GM06990 (cell line): ENCODE measurements at regions not wholly inside any gene's neighbourhood (a gene's known extent, or its start where the extent isn't known, plus 50 kb on each side); places are given as distances from the start of the nearest gene placed in this dataset.

Source experiments
- DNase-seq: peaks from one replicate; pipeline ENCODE4 v3.0.0-alpha.2; 2011; ENCODE audit not compliant: insufficient read length; ENCODE audit errors: extremely low read depth
- H3K27me3 ChIP-seq: replicated peaks from 2 replicates; pipeline ENCODE4 v1.6.0; 2011; ENCODE audit warnings: low read length; ENCODE audit not compliant: control insufficient read depth, insufficient read depth
- H3K36me3 ChIP-seq: 2 replicates; pipeline ENCODE4 v1.5.1; 2011; ENCODE audit warnings: low read length; ENCODE audit not compliant: control insufficient read depth, insufficient read depth
- H3K4me3 ChIP-seq: replicated peaks from 2 replicates; pipeline ENCODE4 v1.5.1; 2011; ENCODE audit warnings: low read depth, mild to moderate bottlenecking, control low read depth, low read length
- CTCF ChIP-seq: IDR thresholded peaks from 2 replicates; pipeline ENCODE4 v1.5.1; 2011; ENCODE audit warnings: low read length, control low read depth, mild to moderate bottlenecking, inconsistent platforms; ENCODE audit not compliant: insufficient read depth, poor library complexity, severe bottlenecking

DNA sequence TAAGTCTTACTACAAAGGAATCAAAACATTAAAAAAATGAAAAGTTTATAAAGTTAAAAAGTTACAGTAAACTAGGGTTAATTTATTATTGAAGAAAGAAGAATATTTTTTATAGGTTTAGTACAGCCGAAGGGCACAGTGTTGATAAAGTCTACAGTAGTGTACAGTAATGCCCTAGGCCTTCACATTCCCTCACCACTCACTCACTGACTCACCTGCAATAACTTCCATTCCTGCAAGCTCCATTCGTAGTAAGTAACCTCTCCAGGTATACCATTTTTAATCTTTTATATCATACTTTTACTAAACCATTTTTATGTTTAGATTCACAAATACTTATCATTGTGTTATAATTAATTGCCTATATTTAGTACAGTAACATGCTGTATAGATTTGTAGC, 307.5 kb upstream of the FAM241A start:
- Histone ChIP-seq H3K27me3 (no peaks in the 10 kb centered on the region; the same call in 1 of the 2 replicates), H3K36me3 (no peaks in the 10 kb centered on the region), H3K4me3 (no peak overlapping the region)
- no peak for TF ChIP-seq CTCF
- no peak for DNase-seq

GRCh38 chr4:111838406-111838930, 306.8 kb upstream of the FAM241A start:
- no peak for TF ChIP-seq CTCF
- Histone ChIP-seq H3K4me3 (no peak overlapping the region), H3K36me3 (no peaks in the 10 kb centered on the region), H3K27me3 (no peaks in the 10 kb centered on the region; the same call in 1 of the 2 replicates)
- DNase-seq: no peak

DNA sequence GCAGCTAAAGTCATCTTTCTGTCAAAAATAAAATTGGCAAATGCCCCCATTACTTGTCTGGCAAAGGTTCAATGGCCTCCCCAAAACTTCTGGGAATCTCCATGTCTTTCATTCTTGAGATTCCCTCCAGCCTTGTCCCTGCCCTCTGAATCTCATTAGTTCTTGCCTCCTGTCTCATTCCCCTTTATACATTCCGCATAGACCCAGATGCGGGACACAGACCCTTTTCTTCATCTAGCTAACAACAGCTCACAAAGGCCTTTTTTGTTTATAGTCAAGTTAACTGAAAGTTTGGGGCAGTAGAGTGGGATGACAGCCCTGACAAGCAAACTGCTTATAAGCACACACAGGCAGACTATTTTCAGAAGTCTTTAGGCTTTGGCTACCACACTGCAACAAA, 306.1 kb upstream of the FAM241A start:
- no peak overlapping the region for H3K4me3 ChIP-seq
- no peaks in the 10 kb centered on the region for H3K36me3 ChIP-seq
- no peak for TF ChIP-seq CTCF
- no peak for DNase-seq
- H3K27me3 ChIP-seq: no peaks in the 10 kb centered on the region; the same call in 1 of the 2 replicates

GRCh38 chr4:111842336-111842735, 302.9 kb upstream of the FAM241A start:
- DNase-seq: no peak
- TF ChIP-seq CTCF: no peak
- no peaks in the 10 kb centered on the region for H3K36me3 ChIP-seq

DNA sequence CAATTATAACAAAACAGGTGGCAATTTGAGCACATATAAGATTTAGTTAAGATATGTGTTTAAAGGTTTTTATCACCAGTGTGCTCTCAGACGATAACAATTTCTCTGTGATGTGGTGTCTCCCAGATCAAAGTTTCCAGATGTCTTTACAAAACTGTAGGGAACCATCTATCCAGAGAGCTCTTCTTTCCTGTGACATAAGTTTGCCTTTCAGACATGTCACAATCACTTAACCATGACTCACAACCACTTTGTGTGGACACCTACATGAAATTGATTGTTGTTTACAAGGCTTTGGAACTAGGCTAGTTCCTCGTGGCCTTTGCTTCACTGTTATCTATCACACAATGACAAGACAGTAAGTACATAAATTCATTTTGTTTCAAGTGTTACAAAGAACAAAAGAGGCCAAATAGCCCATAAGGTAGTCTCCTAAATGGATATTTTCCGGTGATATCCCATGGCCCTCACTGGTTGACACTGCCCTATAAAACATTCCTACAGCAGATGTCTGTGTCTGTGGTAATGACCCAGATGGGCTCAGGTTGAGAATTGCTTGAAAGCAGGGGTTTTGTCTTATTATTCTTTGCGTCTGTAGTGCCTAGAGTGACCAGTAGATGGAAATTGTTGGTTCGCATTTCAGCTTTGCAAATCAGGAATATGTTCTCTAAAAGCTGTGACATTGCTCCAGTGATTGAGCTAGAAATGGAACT, 297.8 kb upstream of the FAM241A start:
- Histone ChIP-seq H3K36me3 (no peaks in the 10 kb centered on the region), H3K27me3 (no peaks in the 10 kb centered on the region; the same call in 1 of the 2 replicates), H3K4me3 (no peak overlapping the region)
- DNase-seq: no peak
- peak; percentile 25 for TF ChIP-seq CTCF

More at GRCh38 chr4:111842336-111842735, 302.9 kb upstream of the FAM241A start:
- Histone ChIP-seq H3K4me3 (no peak overlapping the region), H3K27me3 (no peaks in the 10 kb centered on the region; the same call in 1 of the 2 replicates)
